DND-41 (cell line): ENCODE measurements at regions not wholly inside any gene's neighbourhood (a gene's known extent, or its start where the extent isn't known, plus 50 kb on each side); places are given as distances from the start of the nearest gene placed in this dataset.

ENCODE experiments used
- CTCF ChIP-seq: IDR thresholded peaks from 2 replicates; pipeline ENCODE4 v1.5.1; 2012; ENCODE audit warnings: borderline replicate concordance, low read length, moderate library complexity, mild to moderate bottlenecking; ENCODE audit not compliant: poor library complexity, severe bottlenecking; ENCODE audit errors: extremely low read depth
- EZH2 ChIP-seq: IDR thresholded peaks from 3 replicates; pipeline ENCODE4 v1.6.1; 2012; ENCODE audit warnings: borderline replicate concordance, low read depth, mild to moderate bottlenecking, moderate library complexity, low read length, inconsistent platforms; ENCODE audit not compliant: severe bottlenecking

- no peak for TF ChIP-seq CTCF
- TF ChIP-seq EZH2 = no peak
Observed at GRCh38 chr1:244329591-244330317, 122.0 kb downstream of the ADSS2 start.
